SK-N-SH (cell line): ENCODE measurements at regions not wholly inside any gene's neighbourhood (a gene's known extent, or its start where the extent isn't known, plus 50 kb on each side); places are given as distances from the start of the nearest gene placed in this dataset.

Source experiments
- EP300 ChIP-seq, 2 experiments: IDR thresholded peaks; 2 replicates each; pipeline versions ENCODE4 v1.4.0 to v1.6.1; 2012; ENCODE audit warnings: borderline replicate concordance in 1 of 2, low read depth in 1 of 2, low read length in 1 of 2
- EZH2phosphoT487 ChIP-seq: fragments of 200-600 bp; sonication (generic); IDR thresholded peaks from 2 replicates; pipeline ENCODE4 v1.6.1; 2017; ENCODE audit warnings: low read depth, mixed run types, mild to moderate bottlenecking, antibody characterized with exemption, moderate library complexity, borderline replicate concordance
- FOXM1 ChIP-seq: IDR thresholded peaks from 2 replicates; pipeline ENCODE4 v1.4.0; 2012; ENCODE audit warnings: low read depth, mild to moderate bottlenecking
- RCOR1 ChIP-seq: fragments of 150-350 bp; IDR thresholded peaks from 2 replicates; pipeline ENCODE4 v1.6.1; 2017; ENCODE audit warnings: antibody characterized with exemption, low read length
- SMC3 ChIP-seq: IDR thresholded peaks from 2 replicates; pipeline ENCODE4 v1.6.1; 2012; ENCODE audit warnings: low read depth, low read length, improper control_type of control experiment
- TF ChIP-seq, protein P1 (sequence below): IDR thresholded peaks from 2 replicates; pipeline ENCODE4 v1.4.0; 2012; ENCODE audit warnings: low read depth
- TF ChIP-seq, protein P2 (sequence below): fragments of 200-600 bp; sonication (generic); IDR thresholded peaks from 2 replicates; pipeline ENCODE4 v1.6.1; 2017; ENCODE audit warnings: antibody characterized with exemption, mild to moderate bottlenecking, moderate library complexity

DNA sequence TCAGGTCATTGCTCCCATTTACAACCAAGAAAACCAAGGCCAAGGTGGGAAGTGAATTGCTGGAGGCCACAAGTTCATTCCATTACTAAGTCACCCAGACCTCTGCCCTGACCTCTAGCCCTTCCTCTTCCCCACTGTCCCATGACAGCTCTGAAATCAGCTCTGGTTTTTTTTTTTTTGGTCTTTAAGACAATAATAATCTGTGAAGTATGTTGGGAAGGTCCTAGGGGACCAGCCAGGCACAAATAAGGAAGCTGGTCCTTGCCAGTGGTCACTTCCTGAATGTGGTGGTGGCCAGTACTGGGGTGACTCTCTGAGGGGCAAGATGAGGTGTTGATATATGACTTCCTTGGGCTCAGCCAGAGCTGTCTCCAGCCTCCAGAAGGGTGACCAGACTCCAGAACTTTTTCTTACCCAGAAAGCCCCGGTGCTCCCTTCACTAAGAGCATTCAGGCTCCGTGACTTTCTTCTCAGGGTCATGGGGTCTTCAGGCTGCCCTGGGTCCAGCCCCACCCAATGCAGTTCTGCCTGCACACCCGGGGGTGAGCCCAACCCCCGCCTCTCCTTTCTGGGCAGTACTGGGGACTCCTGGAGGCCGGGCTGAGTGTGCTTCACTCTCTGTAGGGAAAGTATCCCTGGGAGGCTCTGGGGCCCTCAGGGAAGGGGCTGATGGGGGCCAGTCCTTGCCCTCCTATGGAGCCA, 159.6 kb downstream of the PTPRU start:
- TF ChIP-seq FOXM1 (no peak), SMC3 (no peak), RCOR1 (no peak), EZH2phosphoT487 (no peak), EP300 (IDR thresholded peaks at IDR 0.05; ENCODE audit: borderline replicate concordance in 1 of 2, low read depth in 1 of 2, low read length in 1 of 2) (no peak)
- TF ChIP-seq, protein P1, sequence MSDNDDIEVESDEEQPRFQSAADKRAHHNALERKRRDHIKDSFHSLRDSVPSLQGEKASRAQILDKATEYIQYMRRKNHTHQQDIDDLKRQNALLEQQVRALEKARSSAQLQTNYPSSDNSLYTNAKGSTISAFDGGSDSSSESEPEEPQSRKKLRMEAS: no peak
- TF ChIP-seq, protein P2, sequence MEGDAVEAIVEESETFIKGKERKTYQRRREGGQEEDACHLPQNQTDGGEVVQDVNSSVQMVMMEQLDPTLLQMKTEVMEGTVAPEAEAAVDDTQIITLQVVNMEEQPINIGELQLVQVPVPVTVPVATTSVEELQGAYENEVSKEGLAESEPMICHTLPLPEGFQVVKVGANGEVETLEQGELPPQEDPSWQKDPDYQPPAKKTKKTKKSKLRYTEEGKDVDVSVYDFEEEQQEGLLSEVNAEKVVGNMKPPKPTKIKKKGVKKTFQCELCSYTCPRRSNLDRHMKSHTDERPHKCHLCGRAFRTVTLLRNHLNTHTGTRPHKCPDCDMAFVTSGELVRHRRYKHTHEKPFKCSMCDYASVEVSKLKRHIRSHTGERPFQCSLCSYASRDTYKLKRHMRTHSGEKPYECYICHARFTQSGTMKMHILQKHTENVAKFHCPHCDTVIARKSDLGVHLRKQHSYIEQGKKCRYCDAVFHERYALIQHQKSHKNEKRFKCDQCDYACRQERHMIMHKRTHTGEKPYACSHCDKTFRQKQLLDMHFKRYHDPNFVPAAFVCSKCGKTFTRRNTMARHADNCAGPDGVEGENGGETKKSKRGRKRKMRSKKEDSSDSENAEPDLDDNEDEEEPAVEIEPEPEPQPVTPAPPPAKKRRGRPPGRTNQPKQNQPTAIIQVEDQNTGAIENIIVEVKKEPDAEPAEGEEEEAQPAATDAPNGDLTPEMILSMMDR: no peak
